Endodermal cell (in vitro differentiated cells): ENCODE measurements at regions not wholly inside any gene's neighbourhood (a gene's known extent, or its start where the extent isn't known, plus 50 kb on each side); places are given as distances from the start of the nearest gene placed in this dataset.

Experiments
- DNase-seq: peaks from one replicate; pipeline ENCODE4 v3.0.0-alpha.2; 2017
- H3K27ac ChIP-seq: 2 replicates; pipeline ENCODE4 v1.5.1; 2013; ENCODE audit warnings: mild to moderate bottlenecking, low read depth, low read length, moderate library complexity
- H3K27me3 ChIP-seq: 2 replicates; pipeline ENCODE4 v1.6.1; 2013; ENCODE audit warnings: mild to moderate bottlenecking, low read length, moderate library complexity; ENCODE audit not compliant: insufficient read depth, control insufficient read depth, poor library complexity, severe bottlenecking
- H3K36me3 ChIP-seq: 2 replicates; pipeline ENCODE4 v1.7.0; 2013; ENCODE audit warnings: mild to moderate bottlenecking, low read length, moderate library complexity; ENCODE audit not compliant: control insufficient read depth, insufficient read depth
- H3K4me1 ChIP-seq: one replicate; pipeline ENCODE4 v1.7.0; 2013; ENCODE audit warnings: low read length; ENCODE audit not compliant: control insufficient read depth, insufficient read depth
- H3K4me3 ChIP-seq: 2 replicates; pipeline ENCODE4 v1.5.1; 2013; ENCODE audit warnings: mild to moderate bottlenecking, low read length, moderate library complexity
- H3K9ac ChIP-seq: 2 replicates; pipeline ENCODE4 v1.6.1; 2013; ENCODE audit warnings: mild to moderate bottlenecking, low read length, moderate library complexity; ENCODE audit not compliant: poor library complexity, severe bottlenecking; ENCODE audit errors: extremely low read depth
- H3K9me3 ChIP-seq: 2 replicates; pipeline ENCODE4 v1.6.1; 2013; ENCODE audit warnings: mild to moderate bottlenecking, low read length, moderate library complexity; ENCODE audit not compliant: control insufficient read depth
- H3K27ac Mint-ChIP-seq: 2 replicates; pipeline ENCODE4 v1.8.0; 2020; ENCODE audit warnings: mixed read lengths
- H3K27me3 Mint-ChIP-seq: 2 replicates; pipeline ENCODE4 v1.8.0; 2021; ENCODE audit warnings: mild to moderate bottlenecking, mixed read lengths; ENCODE audit not compliant: insufficient read depth
- H3K36me3 Mint-ChIP-seq: 2 replicates; pipeline ENCODE4 v1.8.0; 2020; ENCODE audit warnings: low read depth, mixed read lengths
- H3K4me1 Mint-ChIP-seq: 2 replicates; pipeline ENCODE4 v1.8.0; 2020; ENCODE audit warnings: mixed read lengths
- H3K4me3 Mint-ChIP-seq: 2 replicates; pipeline ENCODE4 v1.8.0; 2020; ENCODE audit warnings: mild to moderate bottlenecking, moderate library complexity, mixed read lengths
- H3K9me3 Mint-ChIP-seq: 2 replicates; pipeline ENCODE4 v1.8.0; 2020; ENCODE audit warnings: mild to moderate bottlenecking, mixed read lengths
- WGBS, 2 experiments: methylation state at CpG; one replicate each; pipeline versions ENCODE4 v1.1.5 to v1.1.7; 2013; ENCODE audit warnings: missing lambda C conversion rate in 2 of 2, mixed read lengths in 1 of 2; ENCODE audit not compliant: insufficient coverage in 1 of 2, insufficient read length in 1 of 2; 5-methylcytosine and 5-hydroxymethylcytosine counted together
- TF ChIP-seq, protein P1 (sequence below): fragments of 200-600 bp; sonication (generic); conservative IDR thresholded peaks from 2 replicates; pipeline ENCODE4 v1.5.0; 2021; ENCODE audit warnings: antibody characterized with exemption, mild to moderate bottlenecking

DNA sequence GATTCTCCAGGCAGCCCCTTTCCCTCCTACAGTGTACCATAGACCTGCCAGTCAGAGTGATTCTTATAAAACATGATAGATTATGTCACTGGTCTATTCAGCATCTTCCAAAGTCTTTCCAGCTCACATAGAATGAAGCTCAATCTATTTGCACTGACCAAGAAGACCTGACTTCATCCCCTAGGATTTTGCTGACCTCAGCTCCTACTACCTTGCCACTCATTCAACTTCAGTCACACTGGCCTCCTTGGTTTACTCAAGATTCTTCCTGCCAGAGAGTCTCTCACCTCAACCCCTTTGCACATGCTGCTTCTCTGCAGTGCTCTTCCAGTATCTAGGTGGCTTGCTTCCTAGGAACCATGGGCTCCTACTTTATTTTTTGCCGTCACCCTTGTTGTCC is 392.9 kb downstream of the PID1 start:
- no peak for DNase-seq
- H3K9me3 ChIP-seq: no peaks in the 10 kb centered on the region
- no peaks in the 10 kb centered on the region for H3K36me3 ChIP-seq
- H3K4me1 ChIP-seq: no peaks in the 10 kb centered on the region
- Mint-ChIP-seq H3K27me3 (no peaks in the 10 kb centered on the region), H3K9me3 (peaks cover 6% of the 10 kb centered on the region), H3K4me3 (no peak overlapping the region), H3K36me3 (no peaks in the 10 kb centered on the region), H3K4me1 (no peaks in the 10 kb centered on the region), H3K27ac (no peak overlapping the region)
- no peak overlapping the region for H3K9ac ChIP-seq
- 98 to 100% methylated on average over 1 of the region's 1 CpG for WGBS, 2 experiments
- H3K27ac ChIP-seq: no peak overlapping the region
- no peak overlapping the region for H3K4me3 ChIP-seq
- no peaks in the 10 kb centered on the region for H3K27me3 ChIP-seq
- TF ChIP-seq, protein P1, sequence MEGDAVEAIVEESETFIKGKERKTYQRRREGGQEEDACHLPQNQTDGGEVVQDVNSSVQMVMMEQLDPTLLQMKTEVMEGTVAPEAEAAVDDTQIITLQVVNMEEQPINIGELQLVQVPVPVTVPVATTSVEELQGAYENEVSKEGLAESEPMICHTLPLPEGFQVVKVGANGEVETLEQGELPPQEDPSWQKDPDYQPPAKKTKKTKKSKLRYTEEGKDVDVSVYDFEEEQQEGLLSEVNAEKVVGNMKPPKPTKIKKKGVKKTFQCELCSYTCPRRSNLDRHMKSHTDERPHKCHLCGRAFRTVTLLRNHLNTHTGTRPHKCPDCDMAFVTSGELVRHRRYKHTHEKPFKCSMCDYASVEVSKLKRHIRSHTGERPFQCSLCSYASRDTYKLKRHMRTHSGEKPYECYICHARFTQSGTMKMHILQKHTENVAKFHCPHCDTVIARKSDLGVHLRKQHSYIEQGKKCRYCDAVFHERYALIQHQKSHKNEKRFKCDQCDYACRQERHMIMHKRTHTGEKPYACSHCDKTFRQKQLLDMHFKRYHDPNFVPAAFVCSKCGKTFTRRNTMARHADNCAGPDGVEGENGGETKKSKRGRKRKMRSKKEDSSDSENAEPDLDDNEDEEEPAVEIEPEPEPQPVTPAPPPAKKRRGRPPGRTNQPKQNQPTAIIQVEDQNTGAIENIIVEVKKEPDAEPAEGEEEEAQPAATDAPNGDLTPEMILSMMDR: no peak

DNA sequence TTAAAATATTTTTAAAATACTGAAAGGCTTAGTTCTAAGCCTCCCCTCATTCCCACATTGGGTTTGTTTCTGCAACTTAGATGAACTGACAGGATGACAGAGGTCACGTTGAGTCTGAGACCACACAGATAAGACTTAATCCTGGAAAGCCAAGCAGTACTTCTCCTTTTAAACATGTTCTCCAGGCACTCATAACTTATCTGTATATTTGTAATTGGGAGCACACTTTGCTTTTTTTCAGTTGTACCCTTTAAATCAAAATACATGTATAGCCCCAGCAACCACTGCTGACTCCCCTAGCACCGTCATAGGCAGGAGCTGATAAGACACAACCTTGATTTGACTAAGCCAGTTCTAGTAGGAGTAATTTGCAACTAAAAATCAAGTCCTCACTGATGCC is 394.8 kb downstream of the PID1 start:
- H3K36me3 ChIP-seq: no peaks in the 10 kb centered on the region
- no peaks in the 10 kb centered on the region for H3K36me3 Mint-ChIP-seq
- no peak overlapping the region for H3K4me3 Mint-ChIP-seq
- no peak overlapping the region for H3K27ac Mint-ChIP-seq
- no peak overlapping the region for H3K4me3 ChIP-seq
- H3K9ac ChIP-seq: no peak overlapping the region
- DNase-seq: no peak
- H3K27me3 Mint-ChIP-seq: no peaks in the 10 kb centered on the region
- H3K4me1 ChIP-seq: no peaks in the 10 kb centered on the region
- no peak overlapping the region for H3K27ac ChIP-seq
- no peaks in the 10 kb centered on the region for H3K9me3 ChIP-seq
- TF ChIP-seq, protein P1: no peak
- no peaks in the 10 kb centered on the region for H3K4me1 Mint-ChIP-seq
- 57 to 95% methylated on average over 1 to 2 of the region's 2 CpGs for WGBS, 2 experiments
- H3K27me3 ChIP-seq: no peaks in the 10 kb centered on the region
- H3K9me3 Mint-ChIP-seq: peaks cover 6% of the 10 kb centered on the region

DNA sequence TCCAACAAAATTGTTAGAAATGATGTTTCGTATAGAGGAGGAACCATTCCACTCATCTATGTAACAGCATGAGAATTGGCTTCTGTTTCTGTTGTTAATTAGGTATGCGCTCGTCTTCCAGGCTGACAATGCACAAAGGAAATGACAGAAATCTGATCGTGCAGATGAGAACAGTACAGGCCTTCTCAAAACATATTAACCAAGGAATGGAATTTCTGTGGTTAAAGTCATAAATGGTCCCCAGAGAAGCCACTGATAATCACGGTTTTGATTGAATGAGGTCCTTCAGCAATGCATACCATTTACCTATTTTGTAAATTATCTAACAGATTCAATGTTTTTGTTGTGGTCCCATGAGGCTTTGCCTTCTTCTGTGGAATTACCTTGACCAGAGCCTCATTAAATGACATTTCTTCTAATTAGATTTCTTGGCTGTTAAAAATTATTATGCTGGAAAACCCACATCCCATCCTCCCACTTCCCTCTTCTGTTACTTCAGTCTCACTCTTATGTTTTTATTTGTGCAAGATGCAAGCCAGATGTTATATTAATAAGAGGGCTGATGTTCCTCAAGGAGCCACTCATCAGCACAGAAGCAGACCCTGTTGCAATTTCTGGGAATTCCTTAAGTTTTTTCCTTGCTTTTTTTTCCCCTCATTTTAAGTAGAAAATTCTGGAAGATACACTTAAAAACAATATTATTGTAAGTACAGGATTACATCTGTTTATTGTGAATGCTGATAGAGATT is 395.8 kb downstream of the PID1 start:
- Histone ChIP-seq H3K27ac (no peak overlapping the region), H3K27me3 (no peaks in the 10 kb centered on the region), H3K4me3 (no peak overlapping the region), H3K36me3 (no peaks in the 10 kb centered on the region), H3K9ac (no peak overlapping the region), H3K4me1 (no peaks in the 10 kb centered on the region), H3K9me3 (no peaks in the 10 kb centered on the region)
- no peaks in the 10 kb centered on the region for H3K36me3 Mint-ChIP-seq
- DNase-seq: no peak
- H3K27me3 Mint-ChIP-seq: no peaks in the 10 kb centered on the region
- H3K4me3 Mint-ChIP-seq: no peak overlapping the region
- H3K27ac Mint-ChIP-seq: no peak overlapping the region
- peaks cover 6% of the 10 kb centered on the region for H3K9me3 Mint-ChIP-seq
- H3K4me1 Mint-ChIP-seq: peaks cover 6% of the 10 kb centered on the region
- 82 to 95% methylated on average over 3 to 5 of the region's 5 CpGs for WGBS, 2 experiments
- TF ChIP-seq, protein P1: no peak
